ENCODE measurements at regions not wholly inside any gene's neighbourhood (a gene's known extent, or its start where the extent isn't known, plus 50 kb on each side); places are given as distances from the start of the nearest gene placed in this dataset.

DNA sequence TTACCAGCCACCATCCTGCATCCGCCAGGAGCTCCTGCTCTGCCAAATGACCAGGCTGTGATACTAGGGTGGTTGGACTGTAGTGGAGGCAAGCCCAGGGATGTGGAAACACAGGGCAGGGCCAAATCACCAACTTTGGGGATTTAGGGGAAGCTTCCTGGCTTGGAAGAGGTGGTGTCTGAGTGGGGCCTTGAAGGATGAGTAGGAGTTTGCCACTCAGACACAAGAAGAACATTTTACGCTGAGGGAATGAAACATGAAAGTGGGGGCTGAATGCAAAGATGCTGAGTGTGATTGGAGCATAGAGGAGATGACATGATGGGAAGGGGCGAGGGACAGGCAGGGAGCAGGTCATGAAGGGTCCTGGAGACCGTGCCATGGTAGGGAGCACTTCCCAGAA is 329.5 kb downstream of the RPS24 start:
- no peak for TF ChIP-seq CTCF (IDR thresholded peaks at IDR 0.05; ENCODE audit: unreplicated experiment)
- Mint-ChIP-seq H3K4me1 (ENCODE audit: low read depth, unreplicated experiment) (no peaks in the 10 kb centered on the region), H3K4me3 (ENCODE audit: low read depth, unreplicated experiment) (no peak overlapping the region), H3K27ac (ENCODE audit: unreplicated experiment) (no peak overlapping the region), H3K9me3 (ENCODE audit: low read depth, unreplicated experiment) (no peaks in the 10 kb centered on the region), H3K36me3 (ENCODE audit: insufficient read depth, unreplicated experiment) (no peaks in the 10 kb centered on the region), H3K27me3 (ENCODE audit: unreplicated experiment) (peaks cover 100% of the 10 kb centered on the region)
- DNase-seq: no peak
- no TSS peak for BruUV-seq (replicated peaks)
- CTCF ChIA-PET: interaction anchor here (0.6 kb wide), 1 partner anchor 103 kb away, joined by 3 read pairs; no protein-coding TSS in a partner anchor
- intact Hi-C loops (cut with micrococcal nuclease; ENCODE audit: unreplicated experiment): no loop called here

DNA sequence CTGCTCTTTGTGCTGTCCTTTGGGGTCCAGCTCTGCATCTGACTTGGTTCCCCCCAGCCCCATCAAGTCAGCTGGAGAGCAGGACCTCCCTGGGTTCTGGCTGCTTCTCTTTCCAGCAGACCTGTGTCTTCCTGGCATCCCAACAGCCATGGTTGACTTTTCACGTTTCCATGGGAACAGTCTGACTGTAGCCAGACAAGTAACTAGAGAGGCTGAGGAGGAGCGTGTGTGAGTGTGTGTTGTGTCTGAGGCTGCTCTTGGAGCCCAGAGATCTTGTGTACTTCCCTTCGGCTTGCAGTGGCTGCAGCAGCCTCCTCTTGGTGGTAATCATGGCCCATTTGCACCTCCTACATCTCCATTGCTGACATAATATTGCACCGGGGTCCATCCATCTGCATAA is 332.0 kb downstream of the RPS24 start:
- DNase-seq: no peak
- H3K27me3 Mint-ChIP-seq (ENCODE audit: unreplicated experiment): peaks cover 100% of the 10 kb centered on the region
- H3K9me3 Mint-ChIP-seq (ENCODE audit: low read depth, unreplicated experiment): no peaks in the 10 kb centered on the region
- TF ChIP-seq CTCF (IDR thresholded peaks at IDR 0.05; ENCODE audit: unreplicated experiment): no peak
- no peak overlapping the region for H3K27ac Mint-ChIP-seq (ENCODE audit: unreplicated experiment)
- no peak overlapping the region for H3K4me3 Mint-ChIP-seq (ENCODE audit: low read depth, unreplicated experiment)
- CTCF ChIA-PET: no interaction called here
- intact Hi-C loops (cut with micrococcal nuclease; ENCODE audit: unreplicated experiment): no loop called here
- no peaks in the 10 kb centered on the region for H3K36me3 Mint-ChIP-seq (ENCODE audit: insufficient read depth, unreplicated experiment)
- no TSS peak for BruUV-seq (replicated peaks)
- H3K4me1 Mint-ChIP-seq (ENCODE audit: low read depth, unreplicated experiment): no peaks in the 10 kb centered on the region

DNA sequence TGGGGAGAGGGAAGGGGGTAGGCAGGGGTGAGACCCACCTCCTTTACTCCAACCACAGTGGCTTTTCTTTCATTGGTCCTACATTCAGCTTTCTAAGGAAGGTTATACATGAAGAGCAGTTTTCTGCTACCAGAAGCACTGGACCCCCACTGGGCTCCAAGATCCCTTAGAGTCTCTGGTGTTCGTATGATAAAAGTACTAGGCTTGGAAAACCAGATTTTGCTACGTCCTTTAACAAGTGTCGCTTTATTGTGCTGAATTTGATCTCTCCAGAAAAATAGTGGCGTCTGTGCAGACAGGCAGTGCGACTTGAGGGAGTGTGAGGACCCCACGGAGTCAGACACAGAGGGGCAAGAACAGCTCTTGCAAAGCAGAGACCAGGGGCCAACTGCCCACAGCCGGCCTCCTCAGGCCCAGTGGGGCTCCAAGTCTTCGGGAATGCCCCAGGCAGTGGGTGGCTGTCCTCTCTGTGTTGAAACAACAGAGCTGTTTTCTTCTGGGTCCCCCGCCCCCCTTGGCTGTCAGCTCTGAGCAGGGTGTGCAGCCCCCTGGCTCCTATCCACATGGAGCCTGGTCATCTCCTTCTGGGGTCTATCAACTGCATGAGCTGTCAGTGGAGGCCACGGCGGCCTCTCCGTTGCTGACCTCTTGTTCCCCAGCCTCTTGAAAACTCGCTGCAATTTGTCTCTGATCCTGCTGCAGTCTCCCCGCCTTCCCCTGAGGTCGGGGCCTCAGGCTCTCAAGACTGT is 333.2 kb downstream of the RPS24 start:
- CTCF ChIA-PET: no interaction called here
- no peaks in the 10 kb centered on the region for H3K36me3 Mint-ChIP-seq (ENCODE audit: insufficient read depth, unreplicated experiment)
- H3K4me1 Mint-ChIP-seq (ENCODE audit: low read depth, unreplicated experiment): no peaks in the 10 kb centered on the region
- H3K27ac Mint-ChIP-seq (ENCODE audit: unreplicated experiment): no peak overlapping the region
- no peak overlapping the region for H3K4me3 Mint-ChIP-seq (ENCODE audit: low read depth, unreplicated experiment)
- no peak for DNase-seq
- no peak for TF ChIP-seq CTCF (IDR thresholded peaks at IDR 0.05; ENCODE audit: unreplicated experiment)
- no peaks in the 10 kb centered on the region for H3K9me3 Mint-ChIP-seq (ENCODE audit: low read depth, unreplicated experiment)
- intact Hi-C loops (cut with micrococcal nuclease; ENCODE audit: unreplicated experiment): no loop called here
- BruUV-seq (replicated peaks): no TSS peak
- peaks cover 100% of the 10 kb centered on the region for H3K27me3 Mint-ChIP-seq (ENCODE audit: unreplicated experiment)

GRCh38 chr10:78367751-78368150 is 334.1 kb downstream of the RPS24 start:
- no peaks in the 10 kb centered on the region for H3K36me3 Mint-ChIP-seq (ENCODE audit: insufficient read depth, unreplicated experiment)
- intact Hi-C loops (cut with micrococcal nuclease; ENCODE audit: unreplicated experiment): no loop called here

More at GRCh38 chr10:78367751-78368150, 334.1 kb downstream of the RPS24 start:
- Mint-ChIP-seq H3K9me3 (ENCODE audit: low read depth, unreplicated experiment) (no peaks in the 10 kb centered on the region), H3K27me3 (ENCODE audit: unreplicated experiment) (peaks cover 100% of the 10 kb centered on the region), H3K4me3 (ENCODE audit: low read depth, unreplicated experiment) (no peak overlapping the region), H3K4me1 (ENCODE audit: low read depth, unreplicated experiment) (no peaks in the 10 kb centered on the region), H3K27ac (ENCODE audit: unreplicated experiment) (no peak overlapping the region)
- BruUV-seq (replicated peaks): no TSS peak
- TF ChIP-seq CTCF (IDR thresholded peaks at IDR 0.05; ENCODE audit: unreplicated experiment): no peak
- CTCF ChIA-PET: no interaction called here
- DNase-seq: no peak
